Loucy (cell line): ENCODE measurements at regions not wholly inside any gene's neighbourhood (a gene's known extent, or its start where the extent isn't known, plus 50 kb on each side); places are given as distances from the start of the nearest gene placed in this dataset.

Experiments
- H2AFZ ChIP-seq: fragments of 200-600 bp; sonication (generic); 2 replicates; pipeline ENCODE4 v1.6.0; 2016; ENCODE audit warnings: antibody characterized with exemption, mild to moderate bottlenecking, low read length, moderate library complexity
- H3F3A ChIP-seq: fragments of 200-600 bp; 2 replicates; pipeline ENCODE4 v1.6.0; 2016; ENCODE audit warnings: antibody characterized with exemption, low read depth, mild to moderate bottlenecking
- H3K27me3 ChIP-seq: fragments of 200-600 bp; sonication (generic); 2 replicates; pipeline ENCODE4 v1.6.1; 2014; ENCODE audit warnings: low read length, mild to moderate bottlenecking; ENCODE audit not compliant: insufficient read depth, poor library complexity, severe bottlenecking
- H3K36me3 ChIP-seq: fragments of 200-600 bp; sonication (generic); 2 replicates; pipeline ENCODE4 v1.6.1; 2016; ENCODE audit warnings: low read length; ENCODE audit not compliant: insufficient read depth
- H3K4me1 ChIP-seq: fragments of 200-600 bp; sonication (generic); 2 replicates; pipeline ENCODE4 v1.5.1; 2014; ENCODE audit warnings: low read length, mild to moderate bottlenecking; ENCODE audit not compliant: insufficient read depth, poor library complexity, severe bottlenecking
- H3K4me2 ChIP-seq: fragments of 200-600 bp; sonication (generic); 2 replicates; pipeline ENCODE4 v1.6.0; 2014; ENCODE audit warnings: antibody characterized with exemption, low read length, low read depth, mild to moderate bottlenecking; ENCODE audit not compliant: poor library complexity, severe bottlenecking
- H3K4me3 ChIP-seq: fragments of 200-600 bp; sonication (generic); 2 replicates; pipeline ENCODE4 v1.5.1; 2014; ENCODE audit warnings: low read length, mild to moderate bottlenecking, mixed read lengths; ENCODE audit not compliant: poor library complexity, severe bottlenecking
- H3K79me2 ChIP-seq: fragments of 200-600 bp; sonication (generic); 2 replicates; pipeline ENCODE4 v1.6.1; 2014; ENCODE audit warnings: low read length; ENCODE audit not compliant: insufficient read depth
- H3K9ac ChIP-seq: fragments of 200-600 bp; sonication (generic); 2 replicates; pipeline ENCODE4 v1.6.0; 2014; ENCODE audit warnings: mild to moderate bottlenecking, low read depth, low read length, moderate library complexity; ENCODE audit not compliant: poor library complexity, severe bottlenecking
- H3K9me2 ChIP-seq: fragments of 200-600 bp; sonication (generic); replicated peaks from 2 replicates; pipeline ENCODE4 v1.6.1; 2016; ENCODE audit warnings: low read depth, low read length, mixed read lengths
- H3K9me3 ChIP-seq: fragments of 200-600 bp; sonication (generic); 2 replicates; pipeline ENCODE4 v1.6.1; 2014; ENCODE audit warnings: mild to moderate bottlenecking, antibody characterized with exemption, low read length, low read depth; ENCODE audit not compliant: insufficient read depth
- H4K20me1 ChIP-seq: fragments of 200-600 bp; sonication (generic); 2 replicates; pipeline ENCODE4 v1.6.0; 2014; ENCODE audit warnings: antibody characterized with exemption, low read length, mild to moderate bottlenecking; ENCODE audit not compliant: insufficient read depth, poor library complexity, severe bottlenecking
- CTCF ChIP-seq: fragments of 200-600 bp; sonication (generic); conservative IDR thresholded peaks from 2 replicates; pipeline ENCODE4 v1.5.1; 2014; ENCODE audit warnings: mild to moderate bottlenecking, antibody characterized with exemption, low read length
- EZH2phosphoT487 ChIP-seq: fragments of 200-600 bp; IDR thresholded peaks from 2 replicates; pipeline ENCODE4 v1.6.1; 2018; ENCODE audit warnings: antibody characterized with exemption, mild to moderate bottlenecking, moderate library complexity, borderline replicate concordance

GRCh38 chr14:34350903-34351302 is 111.1 kb downstream of the SPTSSA start:
- no peaks in the 10 kb centered on the region for H3K9me2 ChIP-seq
- no peak overlapping the region for H3K4me2 ChIP-seq
- no peaks in the 10 kb centered on the region for H3K79me2 ChIP-seq
- no peaks in the 10 kb centered on the region for H3K27me3 ChIP-seq
- no peaks in the 10 kb centered on the region for H3K4me1 ChIP-seq
- no peaks in the 10 kb centered on the region for H3K36me3 ChIP-seq
- H3F3A ChIP-seq, result no peaks in the 10 kb centered on the region
- no peak overlapping the region for H3K4me3 ChIP-seq
- H3K9ac ChIP-seq, result no peak overlapping the region
- no peaks in the 10 kb centered on the region for H4K20me1 ChIP-seq
- TF ChIP-seq EZH2phosphoT487, result no peak
- TF ChIP-seq CTCF, result no peak
- H2AFZ ChIP-seq, result no peak overlapping the region
- H3K9me3 ChIP-seq, result no peaks in the 10 kb centered on the region

GRCh38 chr14:34348592-34348991 is 113.4 kb downstream of the SPTSSA start:
- Histone ChIP-seq H3K9ac (no peak overlapping the region), H3F3A (no peaks in the 10 kb centered on the region), H3K27me3 (no peaks in the 10 kb centered on the region), H3K4me3 (no peak overlapping the region), H3K36me3 (no peaks in the 10 kb centered on the region), H4K20me1 (no peaks in the 10 kb centered on the region), H3K9me2 (no peaks in the 10 kb centered on the region), H3K4me2 (no peak overlapping the region), H3K9me3 (no peaks in the 10 kb centered on the region), H3K79me2 (no peaks in the 10 kb centered on the region), H3K4me1 (no peaks in the 10 kb centered on the region), H2AFZ (no peak overlapping the region)
- TF ChIP-seq CTCF (no peak), EZH2phosphoT487 (no peak)

- Histone ChIP-seq H3K36me3 (no peaks in the 10 kb centered on the region), H3K9me2 (no peaks in the 10 kb centered on the region), H3K79me2 (no peaks in the 10 kb centered on the region), H3K4me2 (no peak overlapping the region), H3K27me3 (no peaks in the 10 kb centered on the region), H2AFZ (no peak overlapping the region), H3K9me3 (no peaks in the 10 kb centered on the region), H3F3A (no peaks in the 10 kb centered on the region), H4K20me1 (no peaks in the 10 kb centered on the region), H3K4me3 (no peak overlapping the region), H3K9ac (no peak overlapping the region), H3K4me1 (no peaks in the 10 kb centered on the region)
- TF ChIP-seq CTCF (no peak), EZH2phosphoT487 (no peak)
Observed at GRCh38 chr14:34347683-34348082, 114.4 kb downstream of the SPTSSA start.
